ENCODE measurements at regions not wholly inside any gene's neighbourhood (a gene's known extent, or its start where the extent isn't known, plus 50 kb on each side); places are given as distances from the start of the nearest gene placed in this dataset.

- TF ChIP-seq CTCF (IDR thresholded peaks at IDR 0.05; ENCODE audit: low read depth, low read length, poor library complexity, severe bottlenecking) (no peak), EZH2phosphoT487 (IDR thresholded peaks at IDR 0.05; ENCODE audit: borderline replicate concordance, low read length) (no peak)
These were observed 70.6 kb upstream of the CCND2 start for GRCh38 chr12:4202918-4203317.

Data from DOHH2 (cell line).